HG02938 (cell line): ENCODE measurements at regions not wholly inside any gene's neighbourhood (a gene's known extent, or its start where the extent isn't known, plus 50 kb on each side); places are given as distances from the start of the nearest gene placed in this dataset.

ENCODE experiments used
- ATAC-seq: cut with Tn5 transposase; IDR thresholded peaks from one replicate; pipeline ENCODE4 v1.9.1; 2021; ENCODE audit warnings: mild to moderate bottlenecking, moderate library complexity; ENCODE audit not compliant: unreplicated experiment

DNA sequence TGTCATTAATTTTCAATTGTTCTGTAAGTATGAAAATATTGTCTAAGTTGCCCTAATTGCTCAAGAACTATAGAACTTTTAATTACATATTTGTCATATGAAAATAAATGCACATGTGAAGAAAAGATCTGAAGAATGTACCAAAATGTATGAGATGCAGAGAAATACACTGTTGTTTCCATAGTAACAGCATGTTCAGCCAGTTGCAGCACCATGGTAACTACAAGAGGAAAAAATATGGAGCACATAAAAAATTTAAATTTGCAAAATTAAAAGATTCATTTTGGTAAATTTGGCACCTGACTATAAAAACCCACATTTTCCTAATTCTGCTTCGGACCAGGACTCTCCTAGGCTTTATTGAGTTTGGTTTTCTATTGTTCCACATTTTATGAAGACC is 1170.0 kb upstream of the MIR17HG start:
- no peak for ATAC-seq

DNA sequence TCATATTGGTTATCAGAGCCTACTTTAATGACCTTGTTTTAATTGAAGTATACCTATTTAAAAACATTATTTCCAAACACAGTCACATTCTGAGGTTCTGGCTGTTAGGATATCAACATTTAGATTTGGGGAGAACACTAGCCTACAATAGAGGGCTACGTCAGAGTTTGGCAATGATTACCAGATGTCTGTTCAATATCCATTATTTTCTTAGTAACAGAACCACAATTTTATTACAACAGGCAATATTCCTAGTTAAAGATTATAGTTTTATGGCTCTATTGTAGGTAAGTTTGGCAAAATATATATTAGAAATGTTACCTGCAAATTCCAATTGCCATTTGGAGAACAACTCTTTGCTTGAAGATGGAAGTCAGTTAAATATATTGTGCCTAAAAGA is 1163.1 kb upstream of the MIR17HG start:
- ATAC-seq: no peak

DNA sequence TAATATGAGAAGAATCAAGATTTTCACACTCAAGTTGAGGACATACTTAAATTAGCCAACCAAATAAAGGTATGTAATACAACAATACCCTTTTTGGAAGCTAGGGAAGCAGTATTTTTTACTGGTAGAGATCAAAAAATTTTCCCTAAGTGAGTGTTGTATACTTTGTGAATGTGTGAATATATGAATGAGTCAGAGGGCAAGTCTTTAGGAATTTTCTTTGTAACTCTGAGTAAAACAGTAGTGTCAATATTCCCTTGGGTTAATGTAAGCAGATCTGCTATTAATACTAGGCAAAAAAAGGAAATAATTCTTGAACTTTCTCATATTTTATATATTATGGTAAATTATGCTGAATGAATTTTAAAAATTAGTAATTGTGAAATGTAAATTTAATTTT is 1161.8 kb upstream of the MIR17HG start:
- ATAC-seq: no peak

DNA sequence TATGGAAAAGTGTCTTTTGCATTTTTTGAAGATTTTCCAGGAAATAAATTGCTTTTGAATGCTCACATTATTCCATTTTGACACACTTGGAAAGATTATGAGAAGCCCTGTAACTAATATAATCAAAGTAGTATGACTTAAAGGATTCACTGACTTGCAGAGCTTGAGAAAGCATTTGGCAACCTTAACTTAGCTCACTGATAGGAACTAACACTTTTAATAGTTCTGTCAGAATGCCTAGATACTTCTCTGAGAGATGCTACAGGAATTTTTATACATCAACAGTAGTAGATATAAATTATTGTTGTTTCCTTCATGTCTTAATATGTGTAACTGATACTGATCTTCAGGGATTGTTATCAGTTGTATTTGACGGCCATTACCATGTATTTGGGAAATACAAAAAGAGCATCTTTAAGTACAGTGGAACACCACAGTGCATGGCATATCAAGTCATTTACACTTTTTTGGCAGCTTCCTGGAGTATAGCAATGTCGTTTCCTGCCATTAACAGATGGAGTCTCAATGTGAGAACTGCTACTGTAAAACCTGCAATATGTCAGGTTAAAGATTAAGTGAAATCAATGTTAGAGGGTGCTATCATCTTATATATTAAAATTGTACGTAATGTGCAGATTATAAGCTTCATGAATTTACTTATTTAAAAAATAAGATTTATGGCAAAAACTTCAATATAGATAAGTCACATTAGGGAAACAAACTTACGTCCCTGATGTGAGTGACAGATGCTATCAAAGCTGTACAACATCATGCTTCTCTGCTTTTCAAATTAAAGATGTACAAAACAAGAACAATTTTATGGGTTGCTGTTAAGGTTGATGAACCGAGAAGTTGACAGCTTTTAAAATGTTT is 1159.8 kb upstream of the MIR17HG start:
- no peak for ATAC-seq

DNA sequence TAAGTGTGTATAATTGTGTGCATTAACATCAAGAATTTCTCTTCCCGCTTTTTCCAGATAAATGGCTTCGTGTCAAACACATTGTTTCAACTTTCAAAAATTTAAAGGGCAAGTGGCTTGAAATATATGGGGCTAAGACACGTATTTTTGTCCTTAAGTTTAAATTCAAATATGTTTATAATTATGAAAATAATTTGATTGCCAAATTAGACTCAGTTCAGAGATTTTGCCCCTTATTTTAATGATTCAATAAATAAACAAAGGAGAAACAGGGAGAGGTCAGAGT is 1159.2 kb upstream of the MIR17HG start:
- ATAC-seq: no peak

DNA sequence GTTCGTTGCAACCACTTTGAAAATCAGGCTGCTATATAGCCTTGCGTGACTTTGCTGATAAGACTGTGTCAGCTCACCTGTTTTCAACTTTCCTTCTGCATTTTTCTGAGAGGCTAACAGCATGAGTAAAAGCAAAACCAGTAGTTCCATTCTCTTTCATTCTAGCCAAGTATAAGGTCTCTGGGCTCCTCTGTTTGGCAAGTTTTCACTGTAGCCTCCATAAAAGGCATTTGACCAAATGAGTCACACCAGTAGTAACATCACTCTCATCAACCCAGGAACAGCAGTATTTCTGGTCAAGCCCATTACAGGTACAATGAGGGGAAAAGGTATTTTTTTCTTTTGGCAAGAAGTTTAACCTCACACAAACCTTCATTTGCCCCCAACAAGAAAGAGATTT is 1149.8 kb upstream of the MIR17HG start:
- ATAC-seq: no peak

DNA sequence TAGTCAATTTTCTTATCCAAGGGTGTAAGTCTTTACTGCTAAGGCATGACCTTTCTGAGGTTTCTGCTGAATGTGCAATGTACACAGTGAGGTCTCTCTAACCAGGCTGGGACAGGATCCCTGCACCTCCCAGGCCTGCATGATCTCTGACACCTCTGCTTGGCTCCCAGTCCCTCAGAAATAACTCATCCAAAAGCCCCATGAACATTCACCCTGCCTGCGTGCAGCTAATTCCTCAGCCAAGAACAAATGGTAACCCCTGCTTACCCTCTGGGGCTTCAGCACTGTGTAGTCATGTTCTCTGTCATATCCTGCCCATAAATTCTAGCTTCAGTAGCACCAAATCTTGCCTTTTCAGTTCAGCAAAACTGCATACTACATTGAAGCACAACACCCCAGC is 1146.3 kb upstream of the MIR17HG start:
- ATAC-seq: no peak

DNA sequence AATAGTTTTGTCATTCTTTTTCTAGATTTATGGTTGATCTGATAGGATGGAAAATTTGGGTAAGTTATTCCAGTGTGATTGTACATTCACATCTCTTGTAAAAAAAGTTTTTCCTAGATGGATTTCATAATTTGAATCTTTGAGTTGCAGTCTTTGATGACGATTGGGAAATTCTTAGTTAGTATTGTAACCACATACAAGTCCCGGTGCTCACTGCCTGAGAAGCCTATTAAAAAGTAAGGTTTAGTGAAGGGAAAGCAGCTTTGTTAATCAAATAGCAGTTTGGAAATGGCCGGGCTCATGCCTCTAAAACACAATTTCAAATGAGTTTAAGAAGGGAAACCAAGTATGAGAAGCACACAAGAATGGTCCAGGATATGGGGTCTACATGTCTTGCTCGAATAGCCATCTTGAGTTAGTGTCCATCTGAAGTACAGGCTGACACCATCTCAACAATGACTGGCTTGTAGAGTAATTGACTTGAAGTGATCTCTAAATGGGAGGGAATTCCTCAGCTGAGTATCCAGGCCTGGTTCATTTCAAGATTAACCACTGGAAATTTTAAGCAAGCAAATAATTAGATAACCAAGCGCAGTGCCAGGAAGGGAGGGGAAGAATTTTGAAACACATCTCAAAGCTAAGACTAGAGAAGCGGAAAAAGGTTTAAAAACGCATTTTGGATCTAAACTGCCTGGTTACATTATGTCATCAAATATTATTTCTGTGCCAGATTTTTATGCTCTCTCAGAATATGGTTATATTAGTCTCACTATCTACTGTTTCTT is 1145.6 kb upstream of the MIR17HG start:
- ATAC-seq: no peak

DNA sequence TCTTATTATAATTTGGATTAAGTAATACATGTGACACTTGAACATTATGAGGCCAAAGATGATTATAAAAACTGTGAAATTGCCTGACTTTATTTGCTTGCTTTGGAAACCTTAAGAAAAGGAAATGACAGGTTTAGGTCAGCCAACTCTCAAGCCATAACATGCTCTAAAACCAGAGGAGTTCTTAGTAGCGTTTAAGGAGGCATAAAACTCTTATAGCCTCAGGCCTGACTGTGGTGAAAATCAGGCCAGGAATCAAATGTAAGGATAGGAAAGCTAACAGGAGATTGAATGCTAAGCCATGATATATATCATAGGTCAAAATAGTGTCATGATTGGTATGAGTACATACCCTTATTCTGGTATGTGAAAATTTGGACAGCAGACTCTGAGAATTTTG is 1142.4 kb upstream of the MIR17HG start:
- no peak for ATAC-seq

DNA sequence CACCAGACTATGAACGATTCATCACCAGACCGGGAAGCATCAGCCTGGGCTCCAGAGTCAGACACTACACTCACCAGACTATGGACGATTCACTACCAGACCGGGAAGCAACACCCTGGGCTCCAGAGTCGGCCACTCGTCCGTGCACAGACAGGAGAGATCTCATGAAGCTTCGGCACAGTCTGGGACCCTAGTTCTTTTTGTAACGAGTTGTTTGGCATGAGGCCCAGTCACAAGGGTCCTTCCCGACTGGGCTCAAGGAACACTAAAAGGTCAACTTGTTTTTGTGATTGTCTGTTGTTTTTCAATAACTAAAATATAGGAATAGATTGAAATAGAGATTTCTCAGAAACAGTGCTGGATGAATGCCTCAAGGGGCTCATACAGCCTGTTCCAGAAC is 1141.6 kb upstream of the MIR17HG start:
- no peak for ATAC-seq

DNA sequence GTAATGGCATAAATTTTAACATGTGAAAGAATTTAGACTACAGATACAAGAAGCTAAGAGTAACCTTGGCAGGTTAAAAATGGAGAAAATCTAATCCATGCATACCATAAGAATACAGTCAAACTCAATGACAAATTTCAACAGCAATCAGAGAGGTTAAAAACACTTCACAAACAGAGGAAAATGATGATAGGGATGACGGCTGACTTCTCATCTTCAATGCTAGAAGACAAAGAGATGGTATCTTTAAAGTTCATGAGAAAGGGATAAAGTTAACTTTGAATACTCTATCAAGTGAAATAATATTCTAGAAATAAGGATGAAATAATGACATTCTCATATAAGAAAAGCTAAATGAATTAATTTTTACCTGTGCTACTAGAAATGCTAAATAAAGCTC is 1130.2 kb upstream of the MIR17HG start:
- ATAC-seq: no peak

DNA sequence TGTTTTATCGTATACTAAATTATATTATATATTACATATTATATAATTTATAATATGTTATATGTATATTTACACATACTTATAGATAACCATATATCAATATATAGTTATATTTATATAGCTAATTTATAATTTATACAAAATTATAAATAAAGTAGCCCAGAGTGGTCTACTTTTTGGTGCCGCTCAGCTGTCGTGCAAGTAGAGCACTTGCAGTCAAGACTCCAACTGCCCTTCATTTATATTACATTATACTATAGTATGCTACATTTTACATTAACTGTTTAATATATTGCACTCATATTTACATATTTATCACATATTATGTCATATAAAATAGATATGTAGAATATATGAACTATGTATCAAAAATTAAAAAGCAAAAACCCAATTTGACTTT is 1124.7 kb upstream of the MIR17HG start:
- ATAC-seq: no peak

DNA sequence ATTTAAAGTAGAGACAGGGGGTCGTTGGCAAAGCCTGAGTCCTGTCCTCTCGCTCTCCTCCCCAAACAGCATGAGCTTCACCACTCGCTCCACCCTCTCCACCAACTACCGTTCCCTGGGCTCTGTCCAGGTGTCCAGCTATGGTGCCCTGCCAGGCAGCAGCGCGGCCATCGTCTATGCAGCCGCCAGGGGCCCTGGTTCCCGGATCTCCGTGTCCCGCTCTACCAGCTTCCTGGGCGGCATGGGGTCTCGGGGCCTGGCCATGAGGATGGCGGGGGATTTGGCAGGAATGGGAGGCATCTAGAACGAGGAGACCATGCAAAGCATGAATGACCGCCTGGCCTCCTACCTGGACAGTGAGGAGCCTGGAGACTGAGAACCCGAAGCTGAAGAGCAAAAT is 1117.2 kb upstream of the MIR17HG start:
- no peak for ATAC-seq

DNA sequence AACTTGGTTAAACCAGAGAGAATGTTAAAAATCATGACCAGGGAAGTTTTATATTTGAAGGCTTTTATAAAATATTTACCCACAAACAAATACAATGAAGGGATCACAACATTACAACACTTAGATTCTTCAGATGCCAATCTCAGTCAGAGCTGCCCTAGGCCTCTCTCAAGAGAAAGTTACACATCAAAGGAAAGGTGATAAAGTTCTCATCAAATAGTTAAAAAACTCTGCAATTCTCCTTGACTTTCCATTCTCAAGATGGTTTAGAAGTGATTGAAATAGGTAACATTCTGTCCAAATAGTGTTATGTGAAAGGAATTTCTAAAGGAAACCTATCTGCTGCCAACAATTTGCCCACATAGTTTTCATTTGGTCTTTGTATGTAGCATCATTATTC is 1115.2 kb upstream of the MIR17HG start:
- no peak for ATAC-seq

DNA sequence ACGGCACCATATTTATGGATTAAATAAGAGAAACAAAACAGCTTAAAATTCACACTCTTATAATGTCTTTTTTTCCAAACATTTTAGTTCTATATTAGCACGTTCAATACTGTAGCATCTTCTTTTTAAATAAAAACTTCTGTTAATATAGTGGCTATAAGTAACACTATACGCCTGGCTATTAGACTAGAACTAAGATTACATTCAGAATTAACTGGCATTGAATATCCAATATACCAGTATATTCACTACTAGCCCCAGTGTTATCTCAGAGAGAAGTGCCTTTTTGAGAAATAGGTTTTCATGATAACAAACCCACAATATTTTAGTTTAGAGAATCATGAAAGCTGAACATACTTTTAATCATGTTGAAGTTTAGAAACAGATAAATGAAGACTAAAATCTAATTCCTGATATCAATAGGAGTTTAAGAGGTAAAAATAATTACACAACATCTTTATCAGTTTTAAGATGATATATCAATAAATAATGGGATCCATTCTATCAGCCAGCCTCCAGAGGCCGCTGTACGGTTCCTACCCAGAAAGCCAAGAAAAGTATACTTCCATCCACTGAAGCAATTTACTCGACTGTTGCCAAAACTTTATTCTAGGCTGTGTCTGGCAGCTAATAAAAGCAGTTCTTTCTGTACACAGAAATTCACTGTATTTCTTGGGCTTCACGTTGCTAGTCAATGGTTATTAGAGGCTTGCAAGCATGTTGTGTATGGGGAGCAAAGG is 1113.4 kb upstream of the MIR17HG start:
- ATAC-seq: no peak

DNA sequence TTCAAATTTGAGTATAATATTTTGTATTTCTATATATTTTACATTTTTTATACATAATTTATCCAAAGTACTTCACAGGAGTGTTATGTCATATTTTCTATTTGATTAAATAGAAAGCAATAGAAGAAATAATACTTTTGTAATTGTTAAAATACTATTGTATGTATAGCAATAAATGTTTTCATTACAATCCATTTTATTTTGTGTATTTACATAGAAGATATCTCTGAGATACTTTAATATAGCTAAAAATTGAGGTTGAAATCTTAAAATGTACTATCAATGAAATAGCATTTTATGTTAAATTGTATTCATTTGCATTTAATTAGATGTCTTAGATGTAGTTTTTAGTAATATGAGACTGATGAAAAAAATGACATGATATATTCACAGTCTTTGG is 1109.6 kb upstream of the MIR17HG start:
- no peak for ATAC-seq

DNA sequence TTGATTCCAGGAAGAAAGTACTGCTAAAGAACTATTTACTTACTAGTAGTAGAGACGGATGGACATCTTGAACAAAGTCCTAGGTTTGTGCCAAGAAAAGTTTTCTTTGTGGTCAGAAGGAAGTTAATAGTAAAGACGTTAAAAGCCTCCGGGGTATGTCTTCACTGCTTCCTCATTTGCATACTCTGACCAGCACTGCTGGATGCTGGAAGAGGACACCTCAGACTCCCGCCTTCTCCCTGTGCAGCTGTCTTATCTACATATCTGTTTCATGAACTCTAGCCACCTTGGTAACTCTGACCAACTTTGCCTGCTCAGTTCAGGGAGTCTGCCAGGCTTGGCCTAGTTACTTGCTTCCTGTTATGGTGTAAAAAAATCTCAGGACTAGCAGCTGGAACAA is 1109.1 kb upstream of the MIR17HG start:
- no peak for ATAC-seq

DNA sequence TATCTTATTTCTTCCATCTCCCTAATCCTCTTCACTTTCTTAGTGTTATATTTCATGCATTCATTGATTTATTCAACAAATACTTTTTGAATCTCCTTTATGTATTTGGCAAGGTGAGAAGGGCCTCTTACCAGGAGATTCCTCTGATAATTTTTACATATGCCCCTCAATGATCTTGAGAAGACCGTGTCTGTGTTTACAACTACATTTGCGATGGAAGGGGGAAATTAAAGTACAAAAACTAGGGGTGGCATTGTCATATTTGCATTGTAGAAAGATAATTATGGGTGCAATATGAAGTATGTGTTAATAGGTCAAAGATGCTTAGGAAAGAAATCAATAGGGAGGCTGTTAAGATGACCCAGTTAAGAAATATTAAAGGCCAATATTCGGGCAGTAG is 1108.4 kb upstream of the MIR17HG start:
- ATAC-seq: no peak

DNA sequence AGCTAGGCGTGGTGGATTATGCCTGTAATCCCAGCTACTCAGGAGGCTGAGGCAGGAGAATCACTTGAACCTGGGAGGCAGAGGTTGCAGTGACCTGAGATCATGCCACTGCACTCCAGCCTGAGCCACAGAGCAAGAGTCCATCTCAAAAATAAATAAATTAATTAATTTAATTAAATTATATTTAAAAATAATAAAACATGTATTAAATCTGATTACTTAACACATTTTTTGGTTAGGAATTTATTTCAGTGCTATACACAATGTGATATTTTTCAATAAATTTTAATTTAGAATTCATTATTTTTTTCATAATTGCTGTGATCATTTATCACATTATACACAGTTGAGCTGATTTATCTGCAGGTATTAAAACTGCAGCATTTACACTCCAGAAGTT is 1101.5 kb upstream of the MIR17HG start:
- no peak for ATAC-seq

DNA sequence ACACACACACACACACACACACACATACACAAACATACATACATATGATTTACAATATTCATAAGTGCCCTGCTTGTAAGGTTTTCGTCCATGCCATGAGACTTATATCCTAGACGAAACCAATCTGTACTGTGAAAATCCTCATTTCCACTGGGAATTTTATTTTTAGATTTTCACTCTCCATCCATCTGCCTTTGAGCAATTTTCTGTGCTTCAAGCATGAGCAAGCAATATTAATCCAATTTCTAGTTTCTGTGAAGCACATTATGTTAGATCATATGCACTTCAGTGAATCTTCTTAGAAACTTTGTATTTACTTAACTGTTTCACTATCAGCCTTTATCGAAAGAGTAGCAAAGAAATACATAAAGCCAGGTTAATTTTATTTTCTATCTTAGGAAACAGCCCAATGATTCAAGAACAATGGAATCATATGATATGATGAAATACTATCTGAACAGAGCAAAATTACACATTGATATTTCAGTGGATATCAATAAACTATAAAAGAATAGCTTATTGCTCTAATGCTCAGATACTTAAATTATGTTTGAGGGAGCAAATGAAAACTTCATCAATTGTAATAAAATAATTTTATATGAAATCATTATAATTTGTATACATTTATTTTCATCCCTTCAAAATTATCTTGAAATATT is 1100.7 kb upstream of the MIR17HG start:
- no peak for ATAC-seq

DNA sequence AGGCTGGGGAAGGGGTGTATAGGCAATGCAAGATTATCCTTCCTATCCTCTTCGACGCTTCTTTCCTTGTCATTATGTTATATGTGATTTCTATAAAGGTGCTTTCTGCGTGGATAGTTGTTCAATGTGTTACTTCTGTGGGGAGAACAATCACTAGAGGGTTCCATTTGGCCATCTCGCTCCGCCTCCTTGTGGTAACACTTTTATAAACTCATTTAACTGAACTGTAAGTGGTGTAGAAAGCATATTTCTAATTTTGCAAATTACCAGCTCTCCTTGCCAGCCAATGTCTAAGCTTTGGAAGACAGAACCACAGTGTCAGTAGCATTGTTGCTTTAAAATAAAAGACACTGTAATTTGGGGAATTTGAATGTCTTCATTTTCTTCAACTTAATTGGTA is 1093.7 kb upstream of the MIR17HG start:
- no peak for ATAC-seq
